ENCODE measurements at regions not wholly inside any gene's neighbourhood (a gene's known extent, or its start where the extent isn't known, plus 50 kb on each side); places are given as distances from the start of the nearest gene placed in this dataset.

- CTCF ChIA-PET = no interaction called here
- intact Hi-C loops (cut with micrococcal nuclease) = no loop called here
- H2AFZ ChIP-seq (ENCODE audit: low read depth, low read length, poor library complexity, severe bottlenecking) = no peak overlapping the region
- BruUV-seq (replicated peaks) = no TSS peak
- no peaks in the 10 kb centered on the region for H3K36me3 ChIP-seq (ENCODE audit: control insufficient read depth in 1 of 2, insufficient read depth in 2 of 2, low read length in 2 of 2)
- RAD21 ChIA-PET (ENCODE audit: low non-redundant PET in 1 of 2, low total read pairs in 2 of 2, uncharacterized antibody in 2 of 2, unreplicated experiment in 2 of 2) = no interaction called here
- no peaks in the 10 kb centered on the region for H4K20me1 ChIP-seq (ENCODE audit: insufficient read depth)
- no peaks in the 10 kb centered on the region for H3K9me2 ChIP-seq (ENCODE audit: insufficient read depth)
- H3K27ac ChIP-seq (ENCODE audit: low read depth, low read length) = no peak overlapping the region
- DNase-seq (ENCODE audit: low read depth, low spot score) = no peak
- TF ChIP-seq POLR2AphosphoS5 (IDR thresholded peaks at IDR 0.05; ENCODE audit: low read depth, low read length) (no peak), TCF7L2 (IDR thresholded peaks at IDR 0.05; ENCODE audit: borderline replicate concordance, extremely low read depth, insufficient read depth, insufficient read length) (no peak), CTCF (IDR thresholded peaks at IDR 0.05 in 2 of 3, conservative IDR thresholded peaks at IDR 0.05 in 1 of 3; ENCODE audit: borderline replicate concordance in 1 of 3, insufficient read depth in 1 of 3, low read depth in 2 of 3, low read length in 2 of 3) (no peak), EZH2 (IDR thresholded peaks at IDR 0.05) (no peak), ATF3 (IDR thresholded peaks at IDR 0.05) (no peak), CBX3 (IDR thresholded peaks at IDR 0.05; ENCODE audit: low read depth) (no peak), EZH2phosphoT487 (IDR thresholded peaks at IDR 0.05; ENCODE audit: borderline replicate concordance) (no peak), FOSL1 (IDR thresholded peaks at IDR 0.05; ENCODE audit: low read depth) (no peak), CEBPB (IDR thresholded peaks at IDR 0.05; ENCODE audit: low read depth) (no peak), SIN3A (IDR thresholded peaks at IDR 0.05; ENCODE audit: low read depth) (no peak), MAX (IDR thresholded peaks at IDR 0.05) (no peak), POLR2A (IDR thresholded peaks at IDR 0.05; ENCODE audit: borderline replicate concordance, extremely low read depth, insufficient read depth, insufficient read length) (no peak), ZNF274 (IDR thresholded peaks at IDR 0.05; ENCODE audit: low read depth, low read length) (no peak), ZFX (IDR thresholded peaks at IDR 0.05) (no peak), RAD21 (IDR thresholded peaks at IDR 0.05; ENCODE audit: low read depth) (no peak), YY1 (IDR thresholded peaks at IDR 0.05; ENCODE audit: extremely low read depth, insufficient replicate concordance, low read depth, low read length) (no peak), SRF (IDR thresholded peaks at IDR 0.05; ENCODE audit: low read depth) (no peak)
- H3K4me1 ChIP-seq (ENCODE audit: control insufficient read depth in 1 of 2, insufficient read depth in 2 of 2, low read length in 2 of 2) = peaks cover 0 to 9% of the 10 kb centered on the region in 2 experiments; a peak in 1 of 4 replicates
- H3K4me2 ChIP-seq (ENCODE audit: low read length) = no peak overlapping the region
- H3K9ac ChIP-seq (ENCODE audit: low read length) = no peak overlapping the region
- H3K9me3 ChIP-seq (ENCODE audit: control insufficient read depth in 1 of 2, insufficient read depth in 1 of 2, low read depth in 1 of 2, low read length in 2 of 2) = no peaks in the 10 kb centered on the region
- no peaks in the 10 kb centered on the region for H3K27me3 ChIP-seq (ENCODE audit: insufficient read depth, low read length)
- H3K79me2 ChIP-seq (ENCODE audit: insufficient read depth, low read length) = no peaks in the 10 kb centered on the region
- POLR2A ChIA-PET = no interaction called here
- no peak overlapping the region for H3K4me3 ChIP-seq (replicated peaks in 1 of 2; ENCODE audit: low read depth in 1 of 2, low read length in 2 of 2)
- no peak for ATAC-seq
Observed at GRCh38 chr4:42309361-42310260, 87.7 kb upstream of the SHISA3 start.

All from HCT116 (cell line).